GM18517 (cell line): ENCODE measurements at regions not wholly inside any gene's neighbourhood (a gene's known extent, or its start where the extent isn't known, plus 50 kb on each side); places are given as distances from the start of the nearest gene placed in this dataset.
"Not testable (repeated sequence)": the region's sequence is repeated elsewhere in the genome, so short reads cannot be mapped to it uniquely, and the experiment has no call there.

Source experiments
- ATAC-seq: cut with Tn5 transposase; IDR thresholded peaks from one replicate; pipeline ENCODE4 v1.9.1; 2021; ENCODE audit warnings: mild to moderate bottlenecking, moderate library complexity; ENCODE audit not compliant: unreplicated experiment

- no peak for ATAC-seq
These were observed 946.8 kb upstream of the SOX9 start for GRCh38 chr17:71173991-71174390.

- no peak for ATAC-seq
These were observed 944.5 kb upstream of the SOX9 start for GRCh38 chr17:71176331-71176730.

DNA sequence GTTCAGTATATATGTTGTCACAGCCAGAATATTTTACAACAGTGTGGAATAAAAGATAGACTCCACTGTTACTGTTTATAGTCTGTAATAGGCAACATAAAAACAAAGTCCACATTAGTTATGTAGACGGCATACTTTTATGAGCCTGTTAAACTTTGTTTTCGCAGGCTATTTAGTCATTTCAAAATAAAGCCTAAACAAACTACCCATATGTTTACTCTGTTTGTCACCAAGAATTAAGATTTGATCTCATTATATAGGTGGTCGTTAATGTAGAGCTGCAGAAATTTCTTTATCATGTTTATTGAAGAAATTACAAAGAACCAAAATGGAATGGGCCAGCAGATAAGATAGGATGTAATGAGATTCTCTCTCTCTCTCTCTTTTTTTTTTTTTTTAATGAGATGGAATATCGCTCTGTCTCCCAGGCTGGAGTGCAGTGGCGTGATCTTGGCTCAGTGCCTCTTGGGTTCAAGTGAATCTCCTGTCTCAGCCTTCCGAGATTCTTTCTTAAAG, 943.8 kb upstream of the SOX9 start:
- no peak for ATAC-seq

DNA sequence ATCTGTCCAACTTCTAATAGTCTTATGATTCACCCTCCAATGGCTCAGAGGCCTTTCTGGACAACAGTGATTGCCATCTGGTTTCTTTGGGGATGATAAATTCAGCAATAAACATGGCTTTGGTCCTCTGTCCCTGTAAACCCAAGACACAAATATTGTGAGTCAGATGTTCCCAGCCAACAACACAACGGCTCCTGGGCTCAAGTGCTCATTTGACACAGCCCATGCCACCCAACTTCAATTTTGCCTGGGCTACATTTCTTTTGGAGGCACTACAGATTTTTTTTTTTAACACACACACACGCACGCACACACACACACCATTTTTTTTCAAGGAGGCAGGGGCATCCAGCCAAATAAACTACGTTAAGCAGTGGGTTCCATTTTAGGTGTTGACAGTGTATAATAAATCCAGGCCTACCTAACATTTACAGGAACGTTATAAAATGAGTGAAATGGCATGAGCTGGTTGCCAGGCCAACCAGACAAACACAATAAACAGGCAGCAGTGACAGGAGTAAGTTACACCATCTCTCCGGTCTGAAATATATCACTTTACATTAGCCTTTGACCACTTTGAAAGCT, 939.9 kb upstream of the SOX9 start:
- no peak for ATAC-seq

GRCh38 chr17:71183066-71183660, 937.7 kb upstream of the SOX9 start:
- ATAC-seq, result no peak

- ATAC-seq, result no peak
These were observed 936.1 kb upstream of the SOX9 start for GRCh38 chr17:71184716-71185115.

- ATAC-seq, result no peak
These were observed 933.5 kb upstream of the SOX9 start for GRCh38 chr17:71187145-71187878.

DNA sequence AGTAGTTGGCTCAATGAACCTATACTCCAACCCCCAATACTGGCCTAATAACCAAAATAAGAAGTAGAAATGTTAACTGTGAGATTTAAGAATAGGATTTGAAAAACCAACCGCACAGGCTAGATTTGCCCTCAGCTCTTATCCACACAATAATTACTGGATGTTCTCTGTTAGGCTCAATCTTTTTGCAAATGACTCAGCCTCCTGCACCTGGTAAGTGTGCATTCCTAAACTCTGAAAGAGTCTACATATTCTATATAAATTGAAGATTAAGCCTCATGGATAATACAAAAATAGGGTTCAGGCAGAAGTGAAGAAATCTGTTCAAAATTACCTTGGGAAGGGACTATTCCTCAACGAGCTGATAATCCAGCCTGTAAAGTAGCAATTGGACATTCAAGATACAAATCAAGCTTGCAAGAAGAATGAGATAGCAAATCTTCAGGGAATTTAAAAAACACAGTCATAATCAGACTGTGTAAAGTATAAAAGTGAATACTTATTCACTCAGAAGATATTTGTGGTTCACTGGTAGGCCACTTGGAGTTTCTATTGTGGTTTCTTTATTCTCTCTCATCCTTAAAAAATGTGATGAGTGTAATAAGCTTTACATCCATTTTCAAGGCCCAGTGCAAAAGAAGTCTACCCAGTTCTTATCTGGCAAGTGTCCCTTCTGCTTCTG, 931.9 kb upstream of the SOX9 start:
- ATAC-seq, result no peak

DNA sequence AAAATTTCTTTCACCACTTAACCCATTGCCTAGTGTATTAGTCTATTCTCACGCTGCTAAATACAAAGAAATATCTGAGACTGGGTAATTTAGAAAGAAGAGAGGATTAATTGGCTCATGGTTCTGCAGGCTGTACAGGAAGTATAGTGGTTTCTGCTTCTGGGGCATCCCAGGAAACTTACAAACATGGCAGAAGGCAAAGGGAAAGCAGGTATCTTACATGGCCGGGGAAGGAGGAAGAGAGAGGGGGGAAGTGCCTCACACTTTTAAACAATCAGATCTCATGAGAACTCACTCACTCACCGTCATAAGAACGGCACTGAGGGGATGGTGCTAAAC, 931.4 kb upstream of the SOX9 start:
- ATAC-seq, result no peak

GRCh38 chr17:71192039-71192555, 928.7 kb upstream of the SOX9 start:
- ATAC-seq, result no peak

DNA sequence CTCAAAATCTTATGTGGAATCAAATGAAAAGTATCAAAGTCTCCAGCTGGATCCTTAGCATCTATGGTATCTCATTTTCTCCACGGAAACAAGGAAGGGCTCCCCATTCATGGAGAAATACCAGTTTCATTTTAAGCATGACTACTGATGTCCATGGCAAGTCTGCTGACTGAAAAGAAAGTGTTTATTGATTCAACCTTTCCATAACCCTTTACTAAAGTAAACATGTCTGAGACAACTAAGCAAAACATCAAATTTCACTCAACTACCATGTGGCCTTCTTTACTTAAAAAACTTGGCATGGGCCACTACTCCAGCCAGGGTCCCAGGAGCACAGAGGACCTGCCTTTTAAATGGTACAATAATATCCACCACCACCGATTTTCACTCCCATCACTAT, 928.0 kb upstream of the SOX9 start:
- ATAC-seq, result no peak

GRCh38 chr17:71200597-71200996, 920.2 kb upstream of the SOX9 start:
- no peak for ATAC-seq

- ATAC-seq, result no peak
These were observed 919.2 kb upstream of the SOX9 start for GRCh38 chr17:71201639-71202038.

- no peak for ATAC-seq
These were observed 918.4 kb upstream of the SOX9 start for GRCh38 chr17:71202449-71202848.

DNA sequence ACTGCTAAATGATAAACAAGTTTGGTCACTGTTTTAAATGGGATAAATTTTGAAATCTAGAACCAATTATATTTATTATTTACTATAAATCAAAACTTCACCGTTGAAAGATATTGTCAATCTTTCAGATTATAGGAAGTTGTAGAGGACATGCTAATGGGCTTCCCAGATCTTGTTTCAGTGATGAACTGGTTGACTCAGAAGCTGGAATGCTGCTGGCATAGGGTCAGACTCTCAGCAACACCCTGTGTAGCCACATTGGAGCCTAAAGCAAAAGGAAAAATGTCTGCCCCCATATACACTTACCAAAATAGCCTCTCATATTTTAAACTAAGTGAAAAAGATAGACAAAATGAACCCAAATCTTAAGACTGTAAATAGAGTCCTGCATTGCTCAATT, 916.9 kb upstream of the SOX9 start:
- no peak for ATAC-seq

DNA sequence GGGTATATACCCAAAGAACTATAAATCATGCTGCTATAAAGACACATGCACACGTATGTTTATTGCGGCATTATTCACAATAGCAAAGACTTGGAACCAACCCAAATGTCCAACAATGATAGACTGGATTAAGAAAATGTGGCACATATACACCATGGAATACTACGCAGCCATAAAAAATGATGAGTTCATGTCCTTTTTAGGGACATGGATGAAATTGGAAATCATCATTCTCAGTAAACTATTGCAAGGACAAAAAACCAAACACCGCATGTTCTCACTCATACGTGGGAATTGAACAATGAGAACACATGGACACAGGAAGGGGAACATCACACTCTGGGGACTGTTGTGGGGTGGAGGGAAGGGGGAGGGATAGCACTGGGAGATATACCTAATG, 914.9 kb upstream of the SOX9 start:
- not testable (repeated sequence) for ATAC-seq

GRCh38 chr17:71208111-71208704, 912.6 kb upstream of the SOX9 start:
- ATAC-seq, result no peak

DNA sequence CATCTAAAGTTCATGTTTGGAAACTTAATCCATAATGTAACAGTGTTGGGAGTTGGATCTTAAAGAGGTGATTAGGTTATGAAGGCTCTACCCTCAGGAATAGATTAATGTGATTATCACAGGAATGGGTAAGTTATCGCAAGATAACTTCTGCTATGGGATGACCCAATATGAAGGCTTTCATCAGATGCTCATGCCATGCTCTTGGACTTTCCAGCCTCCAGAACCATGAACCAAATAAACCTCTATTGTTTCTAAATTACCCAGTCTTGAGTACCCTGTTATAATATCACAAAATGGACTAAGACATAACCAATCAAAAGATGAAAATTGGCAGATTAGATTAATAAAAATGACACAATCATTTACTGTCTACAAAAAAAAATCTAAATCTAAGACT, 906.9 kb upstream of the SOX9 start:
- no peak for ATAC-seq

- ATAC-seq, result no peak
These were observed 903.1 kb upstream of the SOX9 start for GRCh38 chr17:71217769-71218168.

DNA sequence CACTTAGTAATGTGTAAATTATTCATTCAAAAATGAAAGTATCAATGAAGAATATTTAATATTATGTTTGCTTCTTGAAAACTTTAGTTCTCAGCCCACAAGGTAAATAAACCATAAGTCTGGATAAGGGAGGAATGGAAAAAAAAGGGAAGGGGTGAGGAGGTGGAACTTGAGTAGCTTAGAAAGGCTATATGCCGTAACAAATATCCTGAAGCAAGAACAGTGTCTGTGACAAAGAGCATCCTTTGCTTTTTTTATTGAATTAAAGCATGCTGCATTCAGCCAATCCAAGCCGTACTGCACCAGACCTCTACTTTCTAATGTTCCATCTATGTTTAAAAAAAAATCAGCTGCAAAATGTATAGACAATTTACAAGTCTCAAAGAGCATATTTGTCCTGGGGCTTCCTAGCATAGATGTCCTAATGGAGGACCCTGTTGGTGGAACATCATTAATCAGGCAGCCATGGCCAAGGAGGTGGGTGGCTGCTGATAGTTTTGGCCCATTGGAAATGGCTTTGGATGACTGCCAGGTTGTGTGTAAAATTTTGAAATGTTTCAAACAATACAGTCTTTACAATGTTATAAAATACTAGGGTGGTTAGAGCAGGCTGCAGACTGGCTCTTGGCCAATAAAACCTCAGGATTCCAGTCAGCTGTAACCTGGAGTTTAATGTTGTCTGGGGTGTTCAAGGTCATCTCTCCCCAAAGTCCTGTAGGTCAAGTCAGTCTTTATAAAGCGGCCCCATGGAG, 895.8 kb upstream of the SOX9 start:
- ATAC-seq, result no peak
